PC-3 (cell line): ENCODE measurements at regions not wholly inside any gene's neighbourhood (a gene's known extent, or its start where the extent isn't known, plus 50 kb on each side); places are given as distances from the start of the nearest gene placed in this dataset.

ENCODE experiments used
- CTCF ChIP-seq: fragments of 300-600 bp; sonication (generic); conservative IDR thresholded peaks from 2 replicates; pipeline ENCODE4 v1.5.1; 2017; ENCODE audit warnings: antibody characterized with exemption, low read depth, mild to moderate bottlenecking, low read length
- EZH2 ChIP-seq: fragments of 300-600 bp; sonication (generic); IDR thresholded peaks from one replicate; pipeline ENCODE4 v1.6.1; 2017; ENCODE audit warnings: antibody characterized with exemption, mild to moderate bottlenecking, low read length; ENCODE audit not compliant: unreplicated experiment

GRCh38 chr16:85545227-85545818 lies 67.8 kb upstream of the GSE1 start:
- no peak for TF ChIP-seq CTCF
- no peak for TF ChIP-seq EZH2
